Keratinocyte (primary cell): ENCODE measurements at regions not wholly inside any gene's neighbourhood (a gene's known extent, or its start where the extent isn't known, plus 50 kb on each side); places are given as distances from the start of the nearest gene placed in this dataset.

ENCODE experiments used
- DNase-seq: peaks from one replicate; pipeline ENCODE4 v3.0.0-alpha.2; 2011; ENCODE audit warnings: low read depth, missing footprints, low spot score
- FAIRE-seq: peaks from 2 replicates; lab custom pipeline; 2011; peaks lifted over from hg19 to GRCh38; lab: Jason Lieb, UNC
- H2AFZ ChIP-seq: 2 replicates; pipeline ENCODE4 v1.6.0; 2012; ENCODE audit warnings: low read length, control low read depth, inconsistent platforms; ENCODE audit not compliant: control insufficient read depth
- H3K27ac ChIP-seq: 2 replicates; pipeline ENCODE4 v1.5.1; 2011; ENCODE audit warnings: low read length; ENCODE audit not compliant: control insufficient read depth, insufficient read depth
- H3K27me3 ChIP-seq: 3 replicates; pipeline ENCODE4 v1.6.0; 2011; ENCODE audit warnings: low read length; ENCODE audit not compliant: control insufficient read depth, insufficient read depth; ENCODE audit errors: extremely low read depth
- H3K36me3 ChIP-seq, 2 experiments: 2 replicates in 1 of 2; 3 replicates in 1 of 2; pipeline ENCODE4 v1.5.1; 2011; ENCODE audit warnings: low read length in 2 of 2, mild to moderate bottlenecking in 1 of 2; ENCODE audit not compliant: control insufficient read depth in 2 of 2, insufficient read depth in 2 of 2; ENCODE audit errors: extremely low read depth in 1 of 2
- H3K4me1 ChIP-seq: 3 replicates; pipeline ENCODE4 v1.5.1; 2011; ENCODE audit warnings: low read length; ENCODE audit not compliant: control insufficient read depth, insufficient read depth; ENCODE audit errors: extremely low read depth
- H3K4me2 ChIP-seq: 3 replicates; pipeline ENCODE4 v1.6.0; 2011; ENCODE audit warnings: low read depth, low read length; ENCODE audit not compliant: control insufficient read depth, insufficient read depth; ENCODE audit errors: extremely low read depth
- H3K4me3 ChIP-seq, 3 experiments: fragments of 200-600 bp in 1 of 3; sonication (generic) in 1 of 3; 2 replicates in 2 of 3; 3 replicates in 1 of 3; pipeline ENCODE4 v1.5.1; 2011 to 2016; ENCODE audit warnings: low read length in 3 of 3, mild to moderate bottlenecking in 3 of 3, control low read depth in 2 of 3, inconsistent platforms in 1 of 3, low read depth in 1 of 3, mixed read lengths in 1 of 3, mixed run types in 1 of 3, moderate library complexity in 1 of 3; ENCODE audit not compliant: control insufficient read depth in 2 of 3, insufficient read depth in 2 of 3; ENCODE audit errors: extremely low read depth in 1 of 3
- H3K79me2 ChIP-seq: 2 replicates; pipeline ENCODE4 v1.6.0; 2012; ENCODE audit warnings: low read length; ENCODE audit not compliant: control insufficient read depth, insufficient read depth
- H3K9ac ChIP-seq: 3 replicates; pipeline ENCODE4 v1.6.0; 2011; ENCODE audit warnings: low read length; ENCODE audit not compliant: control insufficient read depth, insufficient read depth; ENCODE audit errors: extremely low read depth
- H3K9me1 ChIP-seq: 3 replicates; pipeline ENCODE4 v1.6.0; 2011; ENCODE audit warnings: low read length; ENCODE audit not compliant: control insufficient read depth, insufficient read depth; ENCODE audit errors: extremely low read depth
- H3K9me3 ChIP-seq: 2 replicates; pipeline ENCODE4 v1.5.1; 2012; ENCODE audit warnings: low read depth, low read length; ENCODE audit not compliant: control insufficient read depth
- H4K20me1 ChIP-seq: 3 replicates; pipeline ENCODE4 v1.6.0; 2011; ENCODE audit warnings: low read length; ENCODE audit not compliant: control insufficient read depth, insufficient read depth; ENCODE audit errors: extremely low read depth
- EZH2 ChIP-seq: IDR thresholded peaks from one replicate; pipeline ENCODE4 v1.6.1; 2012; ENCODE audit warnings: inconsistent platforms, mild to moderate bottlenecking, low read length, moderate library complexity
- dilution Hi-C: fragments of 300-500 bp; cut with MboI; formaldehyde crosslinking; loops from one replicate; pipeline ENCODE4 v1.7.0; 2020; ENCODE audit warnings: low sequenced_read_pairs; ENCODE audit not compliant: extremely low pct_ligation_motif_present
- TF ChIP-seq, protein P1 (sequence below), 3 experiments: IDR thresholded peaks in 1 of 3; conservative IDR thresholded peaks in 1 of 3; optimal IDR thresholded peaks in 1 of 3; 2 replicates in 2 of 3; 3 replicates in 1 of 3; pipeline versions ENCODE3 to v1.5.1; 2011; ENCODE audit warnings: low read length in 3 of 3, mild to moderate bottlenecking in 3 of 3, moderate library complexity in 2 of 3, control low read depth in 1 of 3, inconsistent platforms in 1 of 3; ENCODE audit not compliant: insufficient read depth in 2 of 3; ENCODE audit errors: extremely low read depth in 1 of 3

DNA sequence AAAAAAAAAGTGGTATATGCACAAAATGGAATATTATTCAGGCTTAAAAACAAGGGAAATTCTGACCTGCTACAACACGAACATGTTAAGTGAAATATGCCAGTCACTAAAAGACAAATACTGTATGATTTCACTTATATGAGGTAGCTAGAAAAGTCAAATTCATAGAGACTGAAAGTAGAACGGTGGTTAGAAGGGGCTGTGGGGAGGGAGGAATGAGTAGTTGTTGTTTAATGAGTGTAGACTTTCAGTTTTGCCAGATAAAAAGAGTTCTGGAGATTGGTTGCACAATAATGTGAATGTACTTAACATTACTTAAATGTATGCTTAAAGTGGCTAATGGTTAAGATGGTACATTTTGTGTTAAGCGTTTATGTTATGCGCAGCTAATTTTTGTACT is 79.5 kb upstream of the IL12B start:
- Histone ChIP-seq H3K4me2 (no peak overlapping the region), H4K20me1 (no peaks in the 10 kb centered on the region), H3K27ac (no peak overlapping the region), H3K79me2 (no peaks in the 10 kb centered on the region), H3K36me3 (no peaks in the 10 kb centered on the region), H2AFZ (no peak overlapping the region), H3K4me1 (no peaks in the 10 kb centered on the region), H3K9ac (no peak overlapping the region), H3K27me3 (no peaks in the 10 kb centered on the region), H3K9me3 (no peaks in the 10 kb centered on the region), H3K4me3 (no peak overlapping the region), H3K9me1 (no peaks in the 10 kb centered on the region)
- DNase-seq (no peak), FAIRE-seq (no peak)
- dilution Hi-C loops = no loop called here
- no peak for TF ChIP-seq EZH2
- TF ChIP-seq, protein P1, sequence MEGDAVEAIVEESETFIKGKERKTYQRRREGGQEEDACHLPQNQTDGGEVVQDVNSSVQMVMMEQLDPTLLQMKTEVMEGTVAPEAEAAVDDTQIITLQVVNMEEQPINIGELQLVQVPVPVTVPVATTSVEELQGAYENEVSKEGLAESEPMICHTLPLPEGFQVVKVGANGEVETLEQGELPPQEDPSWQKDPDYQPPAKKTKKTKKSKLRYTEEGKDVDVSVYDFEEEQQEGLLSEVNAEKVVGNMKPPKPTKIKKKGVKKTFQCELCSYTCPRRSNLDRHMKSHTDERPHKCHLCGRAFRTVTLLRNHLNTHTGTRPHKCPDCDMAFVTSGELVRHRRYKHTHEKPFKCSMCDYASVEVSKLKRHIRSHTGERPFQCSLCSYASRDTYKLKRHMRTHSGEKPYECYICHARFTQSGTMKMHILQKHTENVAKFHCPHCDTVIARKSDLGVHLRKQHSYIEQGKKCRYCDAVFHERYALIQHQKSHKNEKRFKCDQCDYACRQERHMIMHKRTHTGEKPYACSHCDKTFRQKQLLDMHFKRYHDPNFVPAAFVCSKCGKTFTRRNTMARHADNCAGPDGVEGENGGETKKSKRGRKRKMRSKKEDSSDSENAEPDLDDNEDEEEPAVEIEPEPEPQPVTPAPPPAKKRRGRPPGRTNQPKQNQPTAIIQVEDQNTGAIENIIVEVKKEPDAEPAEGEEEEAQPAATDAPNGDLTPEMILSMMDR (optimal IDR thresholded peaks at IDR 0.05 in 1 of 3, IDR thresholded peaks at IDR 0.05 in 1 of 3, conservative IDR thresholded peaks at IDR 0.05 in 1 of 3; ENCODE audit: extremely low read depth in 1 of 3, insufficient read depth in 2 of 3, low read length in 3 of 3) = no peak

DNA sequence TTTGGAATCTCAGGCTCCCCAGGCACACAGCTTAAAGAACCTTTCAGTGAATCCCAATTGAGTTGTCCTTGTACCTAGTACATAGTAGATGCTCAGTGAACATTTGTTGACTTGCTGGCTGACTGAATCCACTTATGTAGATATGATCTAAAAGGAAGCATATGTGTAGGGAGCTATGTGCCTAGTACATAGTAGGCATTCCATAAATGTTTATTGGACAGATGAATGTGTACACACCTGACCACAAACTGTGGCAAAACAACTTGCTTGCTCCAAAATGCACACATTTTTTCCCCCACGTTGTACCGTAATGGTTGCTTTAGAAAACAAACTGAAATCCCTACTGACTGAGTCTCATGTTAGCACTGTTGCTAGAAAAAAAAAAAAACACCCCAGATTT is 80.2 kb upstream of the IL12B start:
- dilution Hi-C loops = no loop called here
- no peak overlapping the region for H3K4me3 ChIP-seq
- H3K4me2 ChIP-seq = no peak overlapping the region
- FAIRE-seq = no peak
- H3K4me1 ChIP-seq = no peaks in the 10 kb centered on the region
- no peak overlapping the region for H3K27ac ChIP-seq
- no peak overlapping the region for H2AFZ ChIP-seq
- no peaks in the 10 kb centered on the region for H4K20me1 ChIP-seq
- H3K27me3 ChIP-seq = no peaks in the 10 kb centered on the region
- TF ChIP-seq, protein P1 (optimal IDR thresholded peaks at IDR 0.05 in 1 of 3, IDR thresholded peaks at IDR 0.05 in 1 of 3, conservative IDR thresholded peaks at IDR 0.05 in 1 of 3; ENCODE audit: extremely low read depth in 1 of 3, insufficient read depth in 2 of 3, low read length in 3 of 3) = no peak
- TF ChIP-seq EZH2 = no peak
- no peaks in the 10 kb centered on the region for H3K9me1 ChIP-seq
- H3K9ac ChIP-seq = no peak overlapping the region
- DNase-seq = no peak
- no peaks in the 10 kb centered on the region for H3K9me3 ChIP-seq
- no peaks in the 10 kb centered on the region for H3K79me2 ChIP-seq
- H3K36me3 ChIP-seq = no peaks in the 10 kb centered on the region
